Heart right ventricle (tissue), 16 donors: ENCODE measurements at regions not wholly inside any gene's neighbourhood (a gene's known extent, or its start where the extent isn't known, plus 50 kb on each side); places are given as distances from the start of the nearest gene placed in this dataset.

Experiments used
- ATAC-seq, 8 donors: fragments of 200-7000 bp; cut with Tn5 transposase; one replicate each; pipeline ENCODE4 v1.9.1; 2020; ENCODE audit warnings: mild to moderate bottlenecking in 8 of 8, moderate library complexity in 8 of 8, moderate number of reproducible peaks in 1 of 8
- DNase-seq, 2 donors: peaks; one replicate each; pipeline ENCODE4 v3.0.0-alpha.2; 2020
- H3K27ac ChIP-seq, 10 donors: fragments of 200-600 bp; sonication (generic) in 2 of 10; one replicate each; pipeline versions ENCODE4 v1.5.0 to v1.8.0; 2020 to 2022; ENCODE audit warnings: mild to moderate bottlenecking in 3 of 10
- H3K27me3 ChIP-seq, 7 donors: fragments of 200-600 bp; one replicate each; pipeline ENCODE4 v1.8.0; 2021 to 2022; ENCODE audit warnings: mild to moderate bottlenecking in 2 of 7
- H3K36me3 ChIP-seq, 9 donors: fragments of 200-600 bp; sonication (generic) in 1 of 9; one replicate each; pipeline versions ENCODE4 v1.5.0 to v1.8.0; 2020 to 2022; ENCODE audit warnings: mild to moderate bottlenecking in 2 of 9
- H3K4me1 ChIP-seq, 9 donors: fragments of 200-600 bp; sonication (generic) in 1 of 9; one replicate each; pipeline versions ENCODE4 v1.5.0 to v1.8.0; 2020 to 2022; ENCODE audit warnings: mild to moderate bottlenecking in 4 of 9
- H3K4me3 ChIP-seq, 10 donors: fragments of 200-600 bp; sonication (generic) in 2 of 10; one replicate each; pipeline versions ENCODE4 v1.5.0 to v1.8.0; 2020 to 2022; ENCODE audit warnings: mild to moderate bottlenecking in 7 of 10, moderate library complexity in 2 of 10
- H3K9me3 ChIP-seq, 11 donors: fragments of 200-600 bp in 10 of 11; sonication (generic) in 2 of 11; one replicate each; pipeline versions ENCODE4 v1.5.0 to v1.8.0; 2013 to 2022; ENCODE audit warnings: mild to moderate bottlenecking in 2 of 11, control low read depth in 1 of 11, moderate library complexity in 1 of 11
- CTCF ChIP-seq, 9 donors: fragments of 200-600 bp; sonication (generic) in 2 of 9; IDR thresholded peaks; one replicate each; pipeline versions ENCODE4 v1.5.0 to v1.8.0; 2021 to 2022; ENCODE audit warnings: antibody characterized with exemption in 9 of 9, mild to moderate bottlenecking in 5 of 9, moderate library complexity in 1 of 9
- WGBS, 2 donors: extraction: QIAGEN DNeasy Blood & Tissue Kit; methylation state at CpG; one replicate each; pipeline ENCODE4 v1.1.7; 2013; ENCODE audit warnings: inconsistent platforms in 1 of 2; 5-methylcytosine and 5-hydroxymethylcytosine counted together
- intact Hi-C, 10 donors: fragments of 100-400 bp; cut with DNase I; formaldehyde crosslinking; loops; one replicate each; pipeline versions ENCODE4 v1.11.1 to v1.14.2; 2022
- donor health status: Arrhythmogenic right ventricular cardiomyopathy.
- donor health status: ischemic (EF 13 %, LVEDD 7.1; RV severe dilation, severe dysfunction).
- donor health status: healthy with polysubstance abuse.
- donor health status: DM: no; HTN: yes; CAD: no.
- donor health status: DM: no; HTN: no; CAD: no.
- donor health status: ischemic (EF 25% LVEDD 6.9; RV normal size, moderate dysfunction).
- donor health status: ischemic (EF 25% LVEDD 5.7; RV mildly dilated, moderate dysfunction).
- donor health status: healthy.
- donor health status: DM: yes; HTN: yes; CAD: no.
- donor health status: Ischemic cardiomyopathy.
- donor health status: ischemic (EF 35%, LVEDD 5.7; RV mildly dilated, moderate dysfunction).
- donor health status: nonischemic (EF 11% LVEDD 7.7; RV severe dilation, severe dysfunction).
- donor health status: DM: yes; HTN: yes; CAD: no.
- donor health status: PGD.
- donor health status: ischemic (EF 29% LVEDD 5.4; RV normal size, mild dysfunction).
- donor health status: nonischemic (EF 23%, LVEDD 6.1; RV moderate dilation, normal function).

GRCh38 chr5:148708854-148709253, 54.5 kb upstream of the HTR4 start:
- DNase-seq (no peak), ATAC-seq (no peak)
- Histone ChIP-seq H3K4me3 (no peak overlapping the region), H3K9me3 (no peaks in the 10 kb centered on the region), H3K4me1 (peaks cover 0 to 7% (median 0%) of the 10 kb centered on the region in 9 donors), H3K27ac (no peak overlapping the region), H3K27me3 (no peaks in the 10 kb centered on the region), H3K36me3 (no peaks in the 10 kb centered on the region)
- TF ChIP-seq CTCF (IDR thresholded peaks at IDR 0.05), result no peak
- intact Hi-C loops, result loop anchor here in 1 of 10 donors (10.0 kb wide), 1 partner anchor 234 kb away; no protein-coding TSS in a partner anchor
- WGBS, 2 donors, result 87 to 89% methylated on average over 1 of the region's 1 CpG

GRCh38 chr5:148711961-148712360, 57.6 kb upstream of the HTR4 start:
- Histone ChIP-seq H3K27me3 (no peaks in the 10 kb centered on the region), H3K36me3 (no peaks in the 10 kb centered on the region), H3K4me1 (peaks cover 0 to 7% (median 0%) of the 10 kb centered on the region in 9 donors), H3K4me3 (no peak overlapping the region), H3K27ac (peak overlapping the region in 2 of 10 donors; percentile 10 to 17), H3K9me3 (no peaks in the 10 kb centered on the region)
- intact Hi-C loops, result no loop called here
- DNase-seq (no peak), ATAC-seq (peak in 1 of 8 donors; percentile 42)
- no peak for TF ChIP-seq CTCF (IDR thresholded peaks at IDR 0.05)
- 49 to 54% methylated on average over 3 of the region's 3 CpGs for WGBS, 2 donors

- DNase-seq, result no peak
- no peak for TF ChIP-seq CTCF (IDR thresholded peaks at IDR 0.05)
These were observed 59.6 kb upstream of the HTR4 start for GRCh38 chr5:148713735-148714508.

GRCh38 chr5:148716716-148717115, 62.4 kb upstream of the HTR4 start:
- Histone ChIP-seq H3K4me3 (no peak overlapping the region), H3K36me3 (no peaks in the 10 kb centered on the region), H3K27me3 (no peaks in the 10 kb centered on the region), H3K4me1 (peaks cover 0 to 14% (median 3%) of the 10 kb centered on the region in 9 donors), H3K27ac (no peak overlapping the region), H3K9me3 (no peaks in the 10 kb centered on the region)
- intact Hi-C loops, result no loop called here
- no peak for ATAC-seq
- no peak for DNase-seq
- TF ChIP-seq CTCF (IDR thresholded peaks at IDR 0.05), result no peak
- WGBS, 2 donors, result 80 to 93% methylated on average over 4 of the region's 4 CpGs

More at GRCh38 chr5:148713735-148714508, 59.6 kb upstream of the HTR4 start:
- Histone ChIP-seq H3K9me3 (no peaks in the 10 kb centered on the region), H3K27me3 (no peaks in the 10 kb centered on the region), H3K4me3 (no peak overlapping the region), H3K27ac (no peak overlapping the region), H3K4me1 (peaks cover 0 to 7% (median 0%) of the 10 kb centered on the region in 9 donors), H3K36me3 (no peaks in the 10 kb centered on the region)
- intact Hi-C loops, result no loop called here
- no peak for ATAC-seq
